Small intestine (tissue), 7 donors: ENCODE measurements at regions not wholly inside any gene's neighbourhood (a gene's known extent, or its start where the extent isn't known, plus 50 kb on each side); places are given as distances from the start of the nearest gene placed in this dataset.

Experiments used
- DNase-seq, 2 donors: peaks; one replicate each; pipeline versions ENCODE4 v3.0.0 to v3.0.0-alpha.2; 2013
- FAIRE-seq: peaks from 2 replicates; lab custom pipeline; 2012; peaks lifted over from hg19 to GRCh38; lab: Jason Lieb, UNC
- H3K27ac ChIP-seq, 3 donors: one replicate each; pipeline ENCODE4 v1.5.1; 2013; ENCODE audit warnings: low read length in 2 of 3, mild to moderate bottlenecking in 2 of 3, control low read depth in 1 of 3, inconsistent platforms in 1 of 3, low read depth in 1 of 3, moderate library complexity in 1 of 3
- H3K27me3 ChIP-seq, 3 donors: one replicate each; pipeline ENCODE4 v1.6.1; 2013; ENCODE audit warnings: low read length in 3 of 3, inconsistent platforms in 1 of 3; ENCODE audit not compliant: control insufficient read depth in 3 of 3, insufficient read depth in 3 of 3
- H3K36me3 ChIP-seq, 3 donors: one replicate each; pipeline ENCODE4 v1.6.1; 2013; ENCODE audit warnings: low read length in 3 of 3, inconsistent platforms in 1 of 3, low read depth in 1 of 3, mild to moderate bottlenecking in 1 of 3, moderate library complexity in 1 of 3; ENCODE audit not compliant: control insufficient read depth in 3 of 3, insufficient read depth in 2 of 3
- H3K4me1 ChIP-seq, 3 donors: one replicate each; pipeline ENCODE4 v1.6.1; 2013; ENCODE audit warnings: low read length in 2 of 3, inconsistent platforms in 1 of 3, low read depth in 1 of 3, mild to moderate bottlenecking in 1 of 3, moderate library complexity in 1 of 3; ENCODE audit not compliant: control insufficient read depth in 3 of 3, insufficient read depth in 2 of 3
- H3K4me3 ChIP-seq, 3 donors: one replicate each; pipeline ENCODE4 v1.5.1; 2013; ENCODE audit warnings: low read length in 3 of 3, control low read depth in 1 of 3, inconsistent platforms in 1 of 3, low read depth in 1 of 3, mild to moderate bottlenecking in 1 of 3, moderate library complexity in 1 of 3
- H3K9me3 ChIP-seq, 2 donors: one replicate each; pipeline ENCODE4 v1.6.1; 2013; ENCODE audit warnings: low read depth in 1 of 2, low read length in 1 of 2; ENCODE audit not compliant: control insufficient read depth in 2 of 2, insufficient read depth in 1 of 2
- WGBS, 3 donors: extraction: QIAGEN DNeasy Blood & Tissue Kit; methylation state at CpG; one replicate each; pipeline ENCODE4 v1.1.7; 2013; 5-methylcytosine and 5-hydroxymethylcytosine counted together
- donor health status: healthy with polysubstance abuse.
- donor health status: control.
- donor health status: control.
- donor health status: Bipolar disorder and iron deficiency.
- donor health status: healthy.

- Histone ChIP-seq H3K27ac (no peak overlapping the region), H3K4me1 (no peaks in the 10 kb centered on the region), H3K4me3 (no peak overlapping the region), H3K36me3 (no peaks in the 10 kb centered on the region), H3K9me3 (no peaks in the 10 kb centered on the region), H3K27me3 (no peaks in the 10 kb centered on the region)
- FAIRE-seq (no peak), DNase-seq (no peak)
Measured at GRCh38 chr21:15256996-15257395, 192.2 kb upstream of the NRIP1 start.

GRCh38 chr21:15257646-15258045 lies 192.8 kb upstream of the NRIP1 start:
- no peak for FAIRE-seq
- Histone ChIP-seq H3K4me3 (no peak overlapping the region), H3K27ac (no peak overlapping the region), H3K4me1 (no peaks in the 10 kb centered on the region), H3K27me3 (no peaks in the 10 kb centered on the region), H3K9me3 (no peaks in the 10 kb centered on the region), H3K36me3 (no peaks in the 10 kb centered on the region)
- 78 to 93% (median 88%) methylated on average over 4 of the region's 4 CpGs for WGBS, 3 donors
- DNase-seq: no peak

GRCh38 chr21:15259824-15260223 lies 195.0 kb upstream of the NRIP1 start:
- no peaks in the 10 kb centered on the region for H3K4me1 ChIP-seq
- H3K27me3 ChIP-seq: no peaks in the 10 kb centered on the region
- H3K4me3 ChIP-seq: no peak overlapping the region
- no peak for DNase-seq
- no peaks in the 10 kb centered on the region for H3K36me3 ChIP-seq
- no peaks in the 10 kb centered on the region for H3K9me3 ChIP-seq
- 99 to 100% (median 100%) methylated on average over 1 of the region's 1 CpG for WGBS, 3 donors
- no peak for FAIRE-seq
- H3K27ac ChIP-seq: no peak overlapping the region

GRCh38 chr21:15260604-15261003 lies 195.8 kb upstream of the NRIP1 start:
- no peak for FAIRE-seq
- H3K27ac ChIP-seq: no peak overlapping the region
- WGBS, 3 donors: 87 to 95% (median 94%) methylated on average over 4 of the region's 4 CpGs
- no peaks in the 10 kb centered on the region for H3K36me3 ChIP-seq
- H3K9me3 ChIP-seq: no peaks in the 10 kb centered on the region
- H3K4me1 ChIP-seq: no peaks in the 10 kb centered on the region
- H3K27me3 ChIP-seq: no peaks in the 10 kb centered on the region
- no peak overlapping the region for H3K4me3 ChIP-seq
- no peak for DNase-seq

GRCh38 chr21:15264084-15264665 lies 199.4 kb upstream of the NRIP1 start:
- no peaks in the 10 kb centered on the region for H3K4me1 ChIP-seq
- 46 to 59% (median 58%) methylated on average over 2 of the region's 2 CpGs for WGBS, 3 donors
- no peaks in the 10 kb centered on the region for H3K9me3 ChIP-seq
- H3K27me3 ChIP-seq: no peaks in the 10 kb centered on the region
- no peaks in the 10 kb centered on the region for H3K36me3 ChIP-seq
- H3K4me3 ChIP-seq: no peak overlapping the region
- DNase-seq: no peak
- no peak for FAIRE-seq
- H3K27ac ChIP-seq: no peak overlapping the region

- Histone ChIP-seq H3K4me3 (no peak overlapping the region), H3K36me3 (no peaks in the 10 kb centered on the region), H3K27me3 (no peaks in the 10 kb centered on the region), H3K9me3 (no peaks in the 10 kb centered on the region), H3K4me1 (no peaks in the 10 kb centered on the region), H3K27ac (no peak overlapping the region)
- DNase-seq (no peak), FAIRE-seq (no peak)
- 83 to 93% (median 85%) methylated on average over 4 of the region's 4 CpGs for WGBS, 3 donors
Measured at GRCh38 chr21:15272171-15272570, 207.4 kb upstream of the NRIP1 start.

GRCh38 chr21:15272591-15272990 lies 207.8 kb upstream of the NRIP1 start:
- WGBS, 3 donors: 64 to 83% (median 78%) methylated on average over 2 of the region's 2 CpGs
- no peak for FAIRE-seq

GRCh38 chr21:15273244-15273643 lies 208.4 kb upstream of the NRIP1 start:
- Histone ChIP-seq H3K27me3 (no peaks in the 10 kb centered on the region), H3K4me1 (no peaks in the 10 kb centered on the region), H3K36me3 (no peaks in the 10 kb centered on the region), H3K4me3 (no peak overlapping the region), H3K9me3 (no peaks in the 10 kb centered on the region), H3K27ac (no peak overlapping the region)
- WGBS, 3 donors: 87 to 94% (median 93%) methylated on average over 2 of the region's 2 CpGs
- FAIRE-seq: no peak
- DNase-seq: no peak

More at GRCh38 chr21:15272591-15272990, 207.8 kb upstream of the NRIP1 start:
- Histone ChIP-seq H3K4me1 (no peaks in the 10 kb centered on the region), H3K4me3 (no peak overlapping the region), H3K27me3 (no peaks in the 10 kb centered on the region), H3K9me3 (no peaks in the 10 kb centered on the region), H3K36me3 (no peaks in the 10 kb centered on the region), H3K27ac (no peak overlapping the region)
- no peak for DNase-seq
